ENCODE measurements at regions not wholly inside any gene's neighbourhood (a gene's known extent, or its start where the extent isn't known, plus 50 kb on each side); places are given as distances from the start of the nearest gene placed in this dataset.

DNA sequence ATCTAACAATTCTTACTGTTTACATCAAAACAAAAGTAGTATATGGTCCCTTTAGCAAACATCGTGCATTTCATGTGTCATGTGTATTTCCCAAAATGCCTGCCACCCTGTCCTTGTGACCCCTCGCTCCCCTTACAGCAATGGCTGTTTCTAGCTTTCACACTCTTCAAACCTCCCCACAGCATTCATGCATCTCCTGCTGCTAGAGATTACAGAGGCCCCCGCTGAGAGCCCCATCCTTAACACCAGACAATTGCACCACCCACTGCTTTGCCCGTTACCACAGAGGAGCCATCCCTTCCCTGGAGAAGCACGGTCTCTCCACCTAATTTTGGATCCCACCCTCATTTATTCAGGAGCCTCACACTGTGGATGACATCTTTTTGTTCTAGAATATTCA, 149.7 kb upstream of the IRX4 start:
- DNase-seq (ENCODE audit: insufficient read length, low spot score) (no peak), FAIRE-seq (no peak)

DNA sequence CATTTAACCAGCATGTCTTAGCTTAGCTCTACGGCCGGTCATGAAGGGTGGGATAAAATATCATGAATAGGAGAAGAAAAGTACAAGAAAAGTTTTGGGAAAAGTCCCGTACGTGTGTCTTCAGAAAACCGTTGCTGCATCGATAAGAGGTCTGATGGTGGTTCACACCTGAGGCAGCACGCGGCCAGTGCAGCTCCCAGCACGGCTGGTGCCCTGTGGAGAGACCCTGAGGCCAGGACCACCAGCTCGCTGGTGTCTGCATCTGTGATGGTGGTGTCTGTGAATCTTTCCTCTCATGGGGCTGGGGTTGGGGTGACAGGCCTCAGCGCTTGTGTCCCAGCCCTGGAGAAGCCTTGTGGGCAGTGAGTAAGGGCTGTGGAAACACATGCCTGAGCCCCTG, 148.9 kb upstream of the IRX4 start:
- DNase-seq (ENCODE audit: insufficient read length, low spot score) (no peak), FAIRE-seq (no peak)

DNA sequence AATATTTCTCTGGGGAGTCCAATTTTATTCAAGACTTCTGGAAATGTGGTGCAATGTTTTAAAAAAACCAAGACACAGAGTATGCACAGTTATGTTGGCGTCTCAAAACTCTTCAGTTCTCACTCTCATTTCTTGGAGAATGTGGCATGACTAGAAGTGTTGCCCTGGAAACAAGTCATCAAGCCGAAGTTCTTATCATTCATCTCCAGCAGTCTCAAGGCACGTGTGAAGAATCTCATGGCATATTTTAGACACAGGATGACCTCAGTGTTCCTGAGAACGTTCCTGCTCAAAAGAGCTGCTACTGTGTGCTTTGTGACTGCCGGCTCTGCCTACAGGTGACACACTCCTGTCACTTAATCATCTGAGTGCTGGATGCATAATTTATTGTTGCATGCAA, 147.4 kb upstream of the IRX4 start:
- FAIRE-seq, result no peak
- DNase-seq (ENCODE audit: insufficient read length, low spot score), result no peak

DNA sequence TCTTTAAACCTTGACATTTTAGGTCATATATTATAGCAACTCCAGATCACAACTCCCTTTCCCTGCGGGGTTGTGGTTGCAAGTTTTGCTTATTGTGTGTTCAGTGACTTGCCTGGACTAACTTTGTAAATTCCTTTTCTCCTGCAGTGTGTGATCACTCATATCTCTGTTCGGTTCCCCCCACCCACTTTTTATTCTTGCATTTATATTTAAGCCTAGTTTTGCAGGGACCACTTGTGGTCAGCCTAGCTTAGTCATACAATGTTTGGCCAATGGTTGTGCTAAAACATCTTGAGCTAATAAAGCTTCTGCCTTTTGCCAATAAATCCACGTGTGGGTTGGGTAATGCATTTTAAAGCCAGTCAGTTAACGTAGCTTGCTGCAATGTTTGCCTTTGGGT, 146.5 kb upstream of the IRX4 start:
- FAIRE-seq (no peak), DNase-seq (ENCODE audit: insufficient read length, low spot score) (no peak)

DNA sequence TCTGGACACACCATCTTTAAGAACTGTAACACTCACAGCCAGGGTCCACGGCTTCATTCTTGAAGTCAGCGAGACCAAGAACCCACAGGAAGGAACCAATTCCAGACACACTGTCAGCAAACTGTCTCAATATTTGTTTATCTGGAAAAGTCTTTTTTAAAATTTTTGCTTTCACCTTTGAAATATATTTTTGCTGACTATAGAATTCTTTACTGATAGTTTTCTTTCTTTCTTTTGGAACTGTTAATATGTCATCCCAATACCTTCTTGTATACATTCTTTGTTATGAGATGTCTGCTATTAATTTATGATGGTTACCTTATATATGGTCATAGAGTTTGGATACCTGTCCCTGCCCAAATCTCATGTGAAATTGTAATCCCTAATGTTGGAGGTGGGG, 145.1 kb upstream of the IRX4 start:
- DNase-seq (ENCODE audit: insufficient read length, low spot score) (no peak), FAIRE-seq (no peak)

DNA sequence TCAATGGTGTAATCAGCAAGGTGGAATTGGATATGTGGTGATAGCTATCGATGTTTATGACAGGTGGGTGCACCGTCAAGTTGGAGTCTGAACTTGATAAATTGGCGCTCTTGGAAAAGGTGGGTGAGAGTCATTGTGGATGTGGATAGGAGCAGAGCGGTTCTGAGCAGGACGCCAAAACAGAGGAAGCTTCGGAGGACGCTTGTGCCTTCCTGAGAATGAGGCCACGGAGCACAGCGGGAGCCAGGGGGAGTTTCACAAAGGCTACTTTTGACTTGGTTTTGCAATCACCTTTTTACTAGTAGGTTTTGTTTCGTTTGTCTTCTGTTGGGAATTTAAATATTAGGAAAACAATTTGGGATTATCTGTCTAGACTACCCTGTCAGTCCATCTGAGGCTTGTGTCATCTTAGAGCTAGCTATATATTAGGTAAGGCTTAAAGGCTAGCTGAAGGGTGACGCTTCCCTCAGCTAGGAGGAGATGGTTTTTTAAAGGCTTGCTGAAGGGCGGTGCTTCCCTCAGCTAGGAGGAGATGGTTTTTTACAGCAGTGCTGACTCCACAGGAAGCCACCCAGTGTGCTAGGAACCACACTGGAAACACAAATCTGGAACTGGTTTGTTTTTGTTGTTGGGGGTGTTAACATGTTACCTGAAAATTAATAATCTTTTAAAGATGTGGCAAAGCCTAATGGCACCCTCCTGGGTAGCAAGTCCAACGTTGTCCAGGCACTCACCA, 142.4 kb upstream of the IRX4 start:
- FAIRE-seq, result peak; percentile 49
- DNase-seq (ENCODE audit: insufficient read length, low spot score), result no peak

DNA sequence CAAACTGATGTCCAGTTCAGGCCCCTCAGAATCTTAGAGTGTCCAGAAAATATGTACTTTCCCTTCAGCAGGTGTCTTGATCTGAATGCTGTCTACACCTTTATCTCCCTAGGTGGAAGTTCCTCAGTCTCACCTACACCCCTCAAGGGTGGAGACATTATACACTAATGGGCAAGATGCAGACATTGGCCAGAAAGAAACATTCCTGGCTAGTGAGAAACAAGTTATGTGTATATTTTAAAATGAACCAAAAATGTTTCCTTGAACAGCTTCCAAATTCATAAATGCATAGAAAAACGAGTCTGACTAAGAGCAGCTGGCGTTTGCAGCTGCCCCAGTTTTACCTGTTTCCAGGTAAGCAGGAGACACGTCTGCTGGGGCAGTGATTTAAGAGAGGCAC, 140.5 kb upstream of the IRX4 start:
- no peak for FAIRE-seq
- no peak for DNase-seq (ENCODE audit: insufficient read length, low spot score)

DNA sequence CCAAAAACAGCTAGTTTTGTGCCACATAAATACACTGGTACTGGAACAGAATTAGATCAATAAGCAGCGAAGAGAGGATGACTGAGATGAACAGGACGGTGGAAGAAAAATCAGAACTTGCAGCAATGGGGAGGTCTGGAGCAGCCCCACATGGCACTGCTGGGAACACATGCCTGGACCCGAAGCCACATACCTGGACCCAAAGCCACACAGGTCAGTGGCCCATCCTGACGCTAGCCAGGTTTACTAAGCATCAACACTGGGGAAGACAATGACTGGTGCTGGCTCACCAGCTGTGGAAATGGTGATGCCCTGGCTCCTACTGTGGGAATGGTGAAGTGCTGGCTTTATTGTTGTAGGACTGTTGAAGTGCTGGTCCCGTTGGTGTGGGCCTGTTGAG, 139.7 kb upstream of the IRX4 start:
- DNase-seq (ENCODE audit: insufficient read length, low spot score), result no peak
- FAIRE-seq, result no peak

DNA sequence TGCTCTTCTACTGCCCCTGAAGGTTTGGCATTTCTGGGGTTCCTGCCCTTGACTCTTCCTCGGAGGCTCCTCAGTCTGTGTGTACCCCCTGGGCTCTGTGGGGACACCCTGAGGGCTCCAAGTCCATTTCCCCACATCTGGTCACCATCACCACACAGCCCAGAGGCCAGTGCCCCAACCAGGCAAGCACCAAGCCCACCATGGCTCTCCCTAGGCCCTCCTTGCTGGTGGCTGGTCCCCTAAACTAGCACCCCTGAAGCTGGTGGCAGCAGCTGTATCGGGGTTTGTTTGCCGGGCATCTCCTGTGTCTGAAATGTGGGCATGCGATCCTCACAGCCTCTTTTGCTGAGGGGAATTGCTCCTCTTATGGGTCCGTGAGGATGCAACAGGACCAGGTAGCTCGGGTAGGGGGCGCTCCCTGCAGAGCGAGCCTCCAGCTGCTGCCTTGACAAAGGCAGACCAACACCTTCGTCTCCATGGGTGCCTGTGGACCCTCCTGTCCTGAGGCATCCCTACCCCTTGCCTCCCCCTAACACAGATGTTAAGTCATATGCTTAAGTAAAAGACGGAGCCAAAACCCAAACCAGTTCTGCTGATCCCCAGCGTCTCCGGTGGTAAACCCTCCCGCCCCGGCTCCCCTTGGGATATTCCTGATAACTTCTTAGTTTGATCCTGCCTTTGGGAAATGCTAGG, 138.9 kb upstream of the IRX4 start:
- FAIRE-seq (no peak), DNase-seq (ENCODE audit: insufficient read length, low spot score) (no peak)

DNA sequence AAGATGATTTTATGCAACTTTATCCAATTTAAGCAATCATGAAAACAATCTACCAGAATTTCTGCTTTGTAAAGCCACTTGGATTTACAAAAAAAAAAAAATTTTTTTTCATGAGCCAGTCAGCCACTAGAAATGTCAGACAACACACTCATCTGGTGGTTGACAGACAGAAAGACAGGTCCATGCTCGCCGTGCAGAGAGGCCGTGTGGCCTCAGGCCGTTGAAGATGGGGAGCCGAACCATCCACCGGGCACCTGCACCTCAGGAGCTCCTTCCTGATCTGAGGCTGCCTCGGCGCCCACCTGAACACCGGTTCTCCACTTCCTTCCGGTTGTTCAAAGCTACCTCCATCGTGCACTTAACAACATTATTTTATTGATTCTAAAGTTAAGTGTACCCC, 138.0 kb upstream of the IRX4 start:
- DNase-seq (ENCODE audit: insufficient read length, low spot score), result no peak
- FAIRE-seq, result no peak

DNA sequence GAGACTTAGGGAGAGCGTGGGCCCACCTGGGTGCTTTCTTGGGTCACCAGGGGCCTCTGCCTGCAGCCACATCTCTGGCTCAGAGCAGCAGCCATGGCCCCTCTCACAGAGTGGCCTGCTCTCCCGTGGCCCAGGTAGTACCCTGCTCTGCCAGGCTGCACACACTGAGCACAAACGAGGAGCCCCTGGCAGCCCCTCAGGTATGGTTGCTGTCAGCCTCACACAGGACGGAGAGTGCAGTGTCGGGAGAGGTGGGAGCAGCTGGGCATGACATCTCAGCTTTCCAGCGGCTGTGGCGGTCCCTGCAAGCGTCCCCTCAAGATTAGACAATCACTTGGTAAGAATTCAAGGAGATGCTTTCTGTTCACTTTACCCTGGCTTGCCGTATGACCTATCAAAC, 137.0 kb upstream of the IRX4 start:
- DNase-seq (ENCODE audit: insufficient read length, low spot score) (no peak), FAIRE-seq (no peak)

DNA sequence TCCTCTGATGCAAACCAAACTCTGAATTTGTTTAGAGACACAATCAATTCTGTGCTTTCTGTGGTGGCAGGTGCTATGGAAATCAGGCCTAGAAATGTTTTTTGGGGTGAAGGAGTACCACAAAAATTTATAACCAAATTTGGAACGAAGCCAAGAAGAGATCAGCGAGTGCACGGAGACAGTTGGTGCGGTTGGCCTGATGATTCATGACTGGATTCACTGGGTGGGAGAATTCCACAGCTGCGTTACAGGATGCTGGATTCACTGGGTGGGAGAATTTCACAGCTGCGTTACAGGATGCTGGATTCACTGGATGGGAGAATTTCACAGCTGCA, 135.6 kb upstream of the IRX4 start:
- DNase-seq (ENCODE audit: insufficient read length, low spot score), result no peak
- no peak for FAIRE-seq

DNA sequence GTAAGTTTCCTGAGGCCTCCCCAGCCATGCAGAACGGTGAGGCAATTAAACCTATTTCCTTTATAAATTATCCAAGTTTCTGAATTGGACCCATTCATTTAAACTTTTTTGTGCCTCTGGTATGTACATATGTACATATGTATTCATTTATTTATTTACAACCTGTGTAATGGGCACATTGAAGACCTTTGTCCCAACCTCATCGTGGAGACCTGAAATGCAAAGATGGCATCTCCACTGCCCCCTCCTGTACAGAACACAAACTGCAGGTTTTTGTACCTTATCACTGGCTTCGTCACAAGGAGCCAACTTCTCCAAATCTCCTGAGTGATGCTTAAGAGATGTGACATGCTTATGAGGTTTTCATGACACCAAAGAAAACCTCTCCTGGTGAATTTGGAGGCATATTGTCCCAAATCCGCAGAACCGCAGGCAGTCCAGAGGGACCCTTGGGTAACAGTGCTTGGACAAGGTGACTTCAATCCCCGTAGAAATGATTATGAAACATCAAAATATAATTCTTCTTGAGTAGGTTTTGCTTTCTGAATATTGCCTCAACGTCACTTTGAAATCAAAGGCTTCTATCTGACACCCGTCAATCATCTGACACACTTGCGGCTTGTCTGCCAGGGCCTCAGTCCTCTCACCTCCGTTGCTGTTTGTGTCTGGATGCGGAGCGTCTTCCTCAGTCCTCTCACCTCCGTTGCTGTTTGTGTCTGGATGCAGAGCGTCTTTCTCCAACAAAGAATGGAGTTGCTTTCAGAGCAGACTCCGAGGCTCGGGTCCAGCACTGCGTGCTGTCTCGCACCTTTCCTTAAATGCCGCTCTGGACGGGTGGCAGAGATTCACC, 135.0 kb upstream of the IRX4 start:
- DNase-seq (ENCODE audit: insufficient read length, low spot score), result no peak
- no peak for FAIRE-seq

DNA sequence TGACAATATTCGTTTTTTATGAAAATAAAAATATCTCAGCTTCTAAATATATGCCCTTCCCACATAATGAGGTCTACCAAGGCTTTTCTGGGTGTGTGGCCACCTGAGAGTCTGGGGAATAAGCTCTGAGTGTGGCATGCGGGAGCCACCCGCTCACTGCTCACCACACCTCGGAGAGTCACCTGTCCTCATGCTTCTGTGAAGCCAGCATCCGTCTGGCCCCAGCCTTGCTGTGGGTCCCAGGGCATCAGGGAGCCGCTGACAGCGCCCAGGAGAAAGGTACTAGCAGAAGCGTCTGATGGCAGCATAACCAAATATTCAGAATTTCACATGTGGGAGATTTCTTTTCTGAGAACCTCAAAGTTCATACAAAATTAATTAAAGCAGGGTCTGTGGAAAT, 133.2 kb upstream of the IRX4 start:
- no peak for FAIRE-seq

DNA sequence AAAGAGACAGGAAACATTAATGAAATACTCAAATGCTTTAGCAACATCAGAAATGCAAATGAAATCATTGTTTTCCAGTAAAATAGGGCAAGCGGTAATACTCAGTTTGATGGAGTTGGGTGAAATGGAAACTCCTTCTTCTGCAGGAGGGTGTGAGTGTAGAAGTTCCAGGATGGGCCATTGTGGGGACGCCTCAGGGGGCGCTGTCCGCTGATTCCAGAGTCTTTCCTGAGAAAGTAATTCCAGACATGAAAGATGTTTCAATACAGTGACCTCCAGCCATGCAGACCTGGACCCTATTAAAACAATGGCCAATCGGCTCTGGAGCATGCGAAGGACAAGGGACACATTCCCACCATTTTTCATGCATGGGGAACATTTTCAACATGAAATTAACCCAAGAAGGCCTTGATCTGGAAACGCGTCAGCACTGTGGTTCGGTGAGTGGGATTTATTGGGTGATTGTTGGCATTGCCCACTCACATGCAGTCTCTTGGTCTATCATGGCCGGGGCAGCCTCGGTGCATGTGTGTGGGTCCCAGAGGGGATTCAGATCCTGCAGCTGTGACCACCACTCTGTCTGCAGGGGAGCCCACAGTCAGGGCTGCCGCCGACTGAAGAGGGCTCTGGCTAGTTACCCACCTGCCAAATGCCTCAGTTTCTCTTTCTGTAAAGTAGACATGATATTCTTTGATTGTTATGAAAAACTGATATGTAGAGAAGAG, 132.6 kb upstream of the IRX4 start:
- DNase-seq (ENCODE audit: insufficient read length, low spot score) (no peak), FAIRE-seq (no peak)

More for the DNA sequence above, 133.2 kb upstream of the IRX4 start:
- no peak for DNase-seq (ENCODE audit: insufficient read length, low spot score)

DNA sequence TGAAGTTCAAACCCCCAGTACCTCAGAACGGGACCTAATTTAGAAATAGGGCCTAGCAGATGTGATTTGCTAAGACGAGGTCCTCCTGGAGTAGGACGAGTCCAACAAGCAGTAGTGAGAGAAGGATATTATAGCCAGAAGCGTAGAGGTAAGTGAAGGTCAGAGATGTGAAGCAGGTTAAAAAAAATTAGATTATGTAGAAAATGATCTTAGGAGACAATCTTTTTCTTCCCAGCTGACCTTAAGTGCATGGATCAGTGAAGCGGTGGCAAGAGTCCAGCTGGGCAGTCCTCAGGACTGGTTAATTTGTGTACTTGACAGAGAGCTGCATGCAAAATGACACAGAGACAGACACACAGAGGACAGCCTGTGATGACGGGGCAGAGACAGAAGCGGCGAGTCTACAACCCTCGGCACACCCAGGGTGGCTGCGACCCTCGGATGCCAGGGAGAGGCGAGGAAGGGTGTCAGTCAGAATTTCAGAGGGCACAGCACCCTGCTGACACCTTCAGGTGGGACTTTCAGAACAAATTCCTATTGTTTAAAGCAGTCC, 131.4 kb upstream of the IRX4 start:
- FAIRE-seq (no peak), DNase-seq (ENCODE audit: insufficient read length, low spot score) (no peak)

DNA sequence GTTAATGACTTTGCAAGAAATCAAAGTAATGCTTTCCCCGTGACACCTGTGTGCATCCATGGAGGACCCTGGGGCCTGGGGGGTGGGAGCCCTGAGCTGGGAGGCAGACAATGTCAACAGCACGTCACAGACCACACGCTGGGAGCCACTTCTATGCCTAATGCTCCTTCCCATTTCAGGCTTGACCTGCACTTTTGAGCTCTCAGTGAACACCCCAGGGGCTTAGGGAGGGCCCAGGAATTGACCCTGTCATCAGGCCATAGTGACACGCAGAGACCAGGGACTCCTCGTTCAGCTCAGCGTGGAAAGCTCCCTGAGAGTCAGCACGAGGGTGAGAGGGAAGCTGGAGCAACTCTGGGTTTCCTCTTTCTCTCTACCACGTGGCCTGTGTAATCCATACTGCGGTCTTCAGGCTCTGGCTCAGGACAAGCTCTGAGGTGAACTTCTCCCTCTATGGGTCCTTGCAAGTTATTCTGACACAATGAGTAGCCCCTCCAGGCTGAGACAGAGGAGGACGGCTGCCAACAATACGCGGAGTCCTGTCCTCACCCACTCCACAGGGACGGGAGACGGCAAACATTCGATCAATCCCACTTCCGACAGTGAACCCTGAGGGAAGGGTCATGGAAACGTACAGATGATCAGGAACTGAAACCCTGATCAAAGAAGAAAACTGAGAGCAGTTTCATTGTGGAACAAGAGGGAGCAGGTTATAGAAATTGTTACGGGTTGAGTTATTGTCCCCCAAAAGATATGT, 130.8 kb upstream of the IRX4 start:
- FAIRE-seq, result no peak
- no peak for DNase-seq (ENCODE audit: insufficient read length, low spot score)

DNA sequence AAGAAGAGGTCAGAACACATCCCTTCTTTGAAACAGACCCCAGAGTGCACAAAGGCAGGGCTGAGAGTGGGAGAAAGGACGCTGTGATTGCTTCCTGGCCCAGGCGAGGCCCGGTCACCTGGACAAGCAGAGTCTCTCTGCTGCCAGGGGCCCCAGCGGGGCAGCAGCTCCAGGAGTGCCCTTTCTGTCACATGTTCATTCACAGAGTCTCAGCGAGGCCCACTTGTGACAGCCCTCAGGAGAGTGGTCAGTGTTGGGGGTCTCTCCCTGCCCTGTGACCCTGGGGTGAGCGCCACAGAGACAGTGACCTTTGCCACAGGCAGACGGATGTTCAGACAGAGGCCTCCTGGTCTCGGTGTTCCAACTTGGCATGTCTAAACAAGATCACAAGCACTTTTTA, 130.2 kb upstream of the IRX4 start:
- no peak for DNase-seq (ENCODE audit: insufficient read length, low spot score)
- FAIRE-seq, result no peak

DNA sequence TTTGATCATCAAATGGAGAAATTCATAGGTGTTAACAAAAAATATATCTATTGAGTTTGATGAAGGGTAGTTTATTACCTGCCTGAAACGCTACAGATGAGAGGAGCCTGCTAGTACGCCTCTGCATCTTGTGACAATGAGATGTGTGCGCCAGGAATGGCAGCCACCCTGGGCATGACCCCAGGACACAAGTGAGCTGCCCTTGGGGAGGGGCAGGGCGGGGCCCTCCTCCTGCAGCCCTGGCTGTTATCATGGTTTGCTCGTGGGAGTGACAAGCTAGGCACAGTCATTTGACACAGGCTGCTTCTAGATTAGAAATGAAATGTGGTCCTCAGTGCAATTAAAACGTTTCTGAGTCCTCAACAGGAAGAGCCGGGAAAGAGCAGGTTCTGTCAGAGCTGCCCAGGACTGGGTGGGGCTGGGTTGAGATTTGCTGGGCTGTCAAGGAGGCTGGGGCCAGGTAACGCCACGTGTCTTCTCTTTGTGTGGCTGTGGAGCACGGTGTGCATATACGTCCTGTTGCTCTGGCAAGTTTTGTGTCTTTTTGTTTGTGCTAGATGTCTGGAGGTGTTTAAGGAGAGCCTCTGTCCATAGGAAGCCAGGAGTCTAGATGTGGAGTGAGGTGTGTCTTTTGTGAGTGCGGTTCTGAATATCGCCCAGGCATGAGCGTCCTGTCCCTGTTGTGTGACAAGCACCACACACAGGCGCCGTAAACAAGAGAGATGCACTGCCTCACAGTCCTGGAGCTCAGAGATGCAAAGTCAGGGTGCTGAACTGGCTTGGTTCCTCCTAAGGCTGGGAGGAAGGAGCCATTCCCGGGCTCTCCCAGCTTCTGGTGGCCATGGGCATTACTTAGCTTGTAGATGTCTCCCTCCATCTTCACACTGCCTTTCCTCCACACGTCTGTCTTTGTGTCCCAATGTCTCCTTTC, 129.0 kb upstream of the IRX4 start:
- FAIRE-seq (no peak), DNase-seq (ENCODE audit: insufficient read length, low spot score) (no peak)
